ENCODE measurements at regions not wholly inside any gene's neighbourhood (a gene's known extent, or its start where the extent isn't known, plus 50 kb on each side); places are given as distances from the start of the nearest gene placed in this dataset.
"Not testable (repeated sequence)": the region's sequence is repeated elsewhere in the genome, so short reads cannot be mapped to it uniquely, and the experiment has no call there.

- no peak overlapping the region for H3K4me3 Mint-ChIP-seq
- H3K36me3 Mint-ChIP-seq (ENCODE audit: insufficient read depth in 2 of 2): no peaks in the 10 kb centered on the region
- H3K27me3 Mint-ChIP-seq (ENCODE audit: low read depth): peaks cover 18% of the 10 kb centered on the region
- no peaks in the 10 kb centered on the region for H3K9me3 Mint-ChIP-seq
- no peak for ATAC-seq (replicated peaks in 1 of 2)
- no peak overlapping the region for H3K27ac Mint-ChIP-seq
- H3K4me1 Mint-ChIP-seq (ENCODE audit: low read depth): peaks cover 6% of the 10 kb centered on the region
- DNase-seq: no peak
These were observed 287.0 kb upstream of the DAB2 start for GRCh38 chr5:39711821-39712220.

- no peak for DNase-seq
- no peak for ATAC-seq (replicated peaks in 1 of 2)
- no peaks in the 10 kb centered on the region for H3K36me3 Mint-ChIP-seq (ENCODE audit: insufficient read depth in 2 of 2)
These were observed 284.3 kb upstream of the DAB2 start for GRCh38 chr5:39709032-39709431.

GRCh38 chr5:39702928-39703327, 278.1 kb upstream of the DAB2 start:
- Mint-ChIP-seq H3K4me3 (no peak overlapping the region), H3K27me3 (ENCODE audit: low read depth) (no peaks in the 10 kb centered on the region), H3K9me3 (no peaks in the 10 kb centered on the region), H3K27ac (no peak overlapping the region), H3K36me3 (ENCODE audit: insufficient read depth in 2 of 2) (no peaks in the 10 kb centered on the region), H3K4me1 (ENCODE audit: low read depth) (no peaks in the 10 kb centered on the region)
- ATAC-seq (replicated peaks in 1 of 2) (no peak), DNase-seq (no peak)

More at GRCh38 chr5:39709032-39709431, 284.3 kb upstream of the DAB2 start:
- Mint-ChIP-seq H3K4me1 (ENCODE audit: low read depth) (no peaks in the 10 kb centered on the region), H3K27me3 (ENCODE audit: low read depth) (peaks cover 18% of the 10 kb centered on the region), H3K4me3 (no peak overlapping the region), H3K27ac (no peak overlapping the region), H3K9me3 (no peaks in the 10 kb centered on the region)

GRCh38 chr5:39700523-39700922, 275.7 kb upstream of the DAB2 start:
- no peaks in the 10 kb centered on the region for H3K36me3 Mint-ChIP-seq (ENCODE audit: insufficient read depth in 2 of 2)
- H3K27ac Mint-ChIP-seq: no peak overlapping the region
- DNase-seq (no peak), ATAC-seq (replicated peaks in 1 of 2) (no peak)
- H3K27me3 Mint-ChIP-seq (ENCODE audit: low read depth): no peaks in the 10 kb centered on the region
- no peaks in the 10 kb centered on the region for H3K9me3 Mint-ChIP-seq
- no peak overlapping the region for H3K4me3 Mint-ChIP-seq
- no peaks in the 10 kb centered on the region for H3K4me1 Mint-ChIP-seq (ENCODE audit: low read depth)

GRCh38 chr5:39698838-39699560, 274.2 kb upstream of the DAB2 start:
- Mint-ChIP-seq H3K27ac (no peak overlapping the region), H3K4me3 (no peak overlapping the region), H3K4me1 (ENCODE audit: low read depth) (no peaks in the 10 kb centered on the region), H3K27me3 (ENCODE audit: low read depth) (peaks cover 7% of the 10 kb centered on the region), H3K36me3 (ENCODE audit: insufficient read depth in 2 of 2) (no peaks in the 10 kb centered on the region), H3K9me3 (no peaks in the 10 kb centered on the region)
- ATAC-seq (replicated peaks in 1 of 2): no peak
- no peak for DNase-seq

GRCh38 chr5:39697881-39698280, 273.1 kb upstream of the DAB2 start:
- no peak for ATAC-seq (replicated peaks in 1 of 2)
- no peak overlapping the region for H3K4me3 Mint-ChIP-seq
- no peaks in the 10 kb centered on the region for H3K4me1 Mint-ChIP-seq (ENCODE audit: low read depth)
- DNase-seq: no peak
- peaks cover 19% of the 10 kb centered on the region for H3K27me3 Mint-ChIP-seq (ENCODE audit: low read depth)
- no peak overlapping the region for H3K27ac Mint-ChIP-seq
- no peaks in the 10 kb centered on the region for H3K36me3 Mint-ChIP-seq (ENCODE audit: insufficient read depth in 2 of 2)
- H3K9me3 Mint-ChIP-seq: no peaks in the 10 kb centered on the region

- no peak for ATAC-seq (replicated peaks in 1 of 2)
- Mint-ChIP-seq H3K36me3 (ENCODE audit: insufficient read depth in 2 of 2) (no peaks in the 10 kb centered on the region), H3K4me1 (ENCODE audit: low read depth) (no peaks in the 10 kb centered on the region), H3K9me3 (no peaks in the 10 kb centered on the region), H3K4me3 (no peak overlapping the region), H3K27ac (no peak overlapping the region), H3K27me3 (ENCODE audit: low read depth) (peaks cover 21% of the 10 kb centered on the region)
- no peak for DNase-seq
These were observed 272.1 kb upstream of the DAB2 start for GRCh38 chr5:39696672-39697398.

GRCh38 chr5:39691993-39692392, 267.2 kb upstream of the DAB2 start:
- Mint-ChIP-seq H3K27ac (no peak overlapping the region), H3K27me3 (ENCODE audit: low read depth) (peaks cover 27% of the 10 kb centered on the region)

GRCh38 chr5:39691136-39691535, 266.4 kb upstream of the DAB2 start:
- Mint-ChIP-seq H3K27ac (no peak overlapping the region), H3K27me3 (ENCODE audit: low read depth) (peaks cover 27% of the 10 kb centered on the region), H3K9me3 (peaks cover 0 to 3% of the 10 kb centered on the region in 2 donors), H3K36me3 (ENCODE audit: insufficient read depth in 2 of 2) (peaks cover 0 to 1% of the 10 kb centered on the region in 2 donors), H3K4me3 (no peak overlapping the region), H3K4me1 (ENCODE audit: low read depth) (no peaks in the 10 kb centered on the region)
- no peak for DNase-seq
- ATAC-seq (replicated peaks in 1 of 2): no peak

More at GRCh38 chr5:39691993-39692392, 267.2 kb upstream of the DAB2 start:
- Mint-ChIP-seq H3K9me3 (peaks cover 0 to 3% of the 10 kb centered on the region in 2 donors), H3K4me3 (no peak overlapping the region), H3K4me1 (ENCODE audit: low read depth) (no peaks in the 10 kb centered on the region), H3K36me3 (ENCODE audit: insufficient read depth in 2 of 2) (peaks cover 0 to 1% of the 10 kb centered on the region in 2 donors)
- ATAC-seq (replicated peaks in 1 of 2): no peak
- DNase-seq: no peak

GRCh38 chr5:39689919-39690318, 265.1 kb upstream of the DAB2 start:
- Mint-ChIP-seq H3K4me3 (no peak overlapping the region), H3K4me1 (ENCODE audit: low read depth) (no peaks in the 10 kb centered on the region), H3K9me3 (peaks cover 0 to 3% of the 10 kb centered on the region in 2 donors), H3K36me3 (ENCODE audit: insufficient read depth in 2 of 2) (peaks cover 0 to 1% of the 10 kb centered on the region in 2 donors), H3K27ac (no peak overlapping the region), H3K27me3 (ENCODE audit: low read depth) (peaks cover 32% of the 10 kb centered on the region)
- no peak for ATAC-seq (replicated peaks in 1 of 2)
- no peak for DNase-seq

GRCh38 chr5:39687924-39688323, 263.1 kb upstream of the DAB2 start:
- not testable (repeated sequence) for H3K4me1 Mint-ChIP-seq (ENCODE audit: low read depth); ATAC-seq (replicated peaks in 1 of 2); H3K27ac Mint-ChIP-seq; H3K9me3 Mint-ChIP-seq; DNase-seq; H3K4me3 Mint-ChIP-seq; H3K36me3 Mint-ChIP-seq (ENCODE audit: insufficient read depth in 2 of 2)
- peaks cover 19% of the 10 kb centered on the region for H3K27me3 Mint-ChIP-seq (ENCODE audit: low read depth)

GRCh38 chr5:39680213-39680612, 255.4 kb upstream of the DAB2 start:
- no peaks in the 10 kb centered on the region for H3K4me1 Mint-ChIP-seq (ENCODE audit: low read depth)
- H3K4me3 Mint-ChIP-seq: no peak overlapping the region
- H3K36me3 Mint-ChIP-seq (ENCODE audit: insufficient read depth in 2 of 2): no peaks in the 10 kb centered on the region
- no peak overlapping the region for H3K27ac Mint-ChIP-seq
- peaks cover 1 to 2% of the 10 kb centered on the region in 2 donors for H3K9me3 Mint-ChIP-seq
- no peak for DNase-seq
- no peak for ATAC-seq (replicated peaks in 1 of 2)
- peaks cover 14% of the 10 kb centered on the region for H3K27me3 Mint-ChIP-seq (ENCODE audit: low read depth)

GRCh38 chr5:39678534-39678933, 253.8 kb upstream of the DAB2 start:
- peaks cover 1 to 2% of the 10 kb centered on the region in 2 donors for H3K9me3 Mint-ChIP-seq
- no peak overlapping the region for H3K4me3 Mint-ChIP-seq
- DNase-seq (no peak), ATAC-seq (replicated peaks in 1 of 2) (no peak)
- peaks cover 11% of the 10 kb centered on the region for H3K27me3 Mint-ChIP-seq (ENCODE audit: low read depth)
- no peaks in the 10 kb centered on the region for H3K36me3 Mint-ChIP-seq (ENCODE audit: insufficient read depth in 2 of 2)
- H3K27ac Mint-ChIP-seq: no peak overlapping the region
- H3K4me1 Mint-ChIP-seq (ENCODE audit: low read depth): no peaks in the 10 kb centered on the region

Measured in activated T-cell treated with anti-CD3 and anti-CD28 coated beads, Interleukin-2, amount 50 U/mL, for 72 hours (primary cell).